ENCODE measurements at regions not wholly inside any gene's neighbourhood (a gene's known extent, or its start where the extent isn't known, plus 50 kb on each side); places are given as distances from the start of the nearest gene placed in this dataset.
"Not testable (repeated sequence)": the region's sequence is repeated elsewhere in the genome, so short reads cannot be mapped to it uniquely, and the experiment has no call there.

- no peak for DNase-seq
Measured at GRCh38 chr3:28575746-28576613, 227.4 kb upstream of the AZI2 start.

GRCh38 chr3:28576614-28577200 lies 228.1 kb upstream of the AZI2 start:
- no peak for DNase-seq

GRCh38 chr3:28577941-28578500 lies 229.4 kb upstream of the AZI2 start:
- no peak for DNase-seq

- DNase-seq, result no peak
Measured at GRCh38 chr3:28586325-28586724, 237.7 kb upstream of the AZI2 start.

- DNase-seq, result no peak
Measured at GRCh38 chr3:28587723-28588122, 239.1 kb upstream of the AZI2 start.

- DNase-seq, result no peak
Measured at GRCh38 chr3:28590216-28590615, 241.6 kb upstream of the AZI2 start.

GRCh38 chr3:28590860-28591259 lies 242.2 kb upstream of the AZI2 start:
- DNase-seq, result no peak

GRCh38 chr3:28595372-28595771 lies 246.7 kb upstream of the AZI2 start:
- DNase-seq, result no peak

- DNase-seq, result no peak
Measured at GRCh38 chr3:28597452-28597851, 248.8 kb upstream of the AZI2 start.

GRCh38 chr3:28598165-28598564 lies 249.5 kb upstream of the AZI2 start:
- no peak for DNase-seq

- DNase-seq, result no peak
Measured at GRCh38 chr3:28601291-28601690, 252.7 kb upstream of the AZI2 start.

GRCh38 chr3:28606283-28606682 lies 257.7 kb upstream of the AZI2 start:
- no peak for DNase-seq

- no peak for DNase-seq
Measured at GRCh38 chr3:28612232-28612631, 263.6 kb upstream of the AZI2 start.

- no peak for DNase-seq
Measured at GRCh38 chr3:28613511-28614106, 265.0 kb upstream of the AZI2 start.

GRCh38 chr3:28615071-28615470 lies 266.4 kb upstream of the AZI2 start:
- DNase-seq, result no peak

- no peak for DNase-seq
Measured at GRCh38 chr3:28615971-28616370, 267.3 kb upstream of the AZI2 start.

- no peak for DNase-seq
Measured at GRCh38 chr3:28617821-28618220, 269.2 kb upstream of the AZI2 start.

- no peak for DNase-seq
Measured at GRCh38 chr3:28623106-28623505, 274.5 kb upstream of the AZI2 start.

GRCh38 chr3:28624084-28624483 lies 275.5 kb upstream of the AZI2 start:
- DNase-seq, result no peak

- not testable (repeated sequence) for DNase-seq
Measured at GRCh38 chr3:28627843-28628242, 279.2 kb upstream of the AZI2 start.

GRCh38 chr3:28634019-28634418 lies 285.4 kb upstream of the AZI2 start:
- DNase-seq, result no peak

- DNase-seq, result no peak
Measured at GRCh38 chr3:28637742-28638141, 289.1 kb upstream of the AZI2 start.

- no peak for DNase-seq
Measured at GRCh38 chr3:28645149-28645548, 296.5 kb upstream of the AZI2 start.

GRCh38 chr3:28646435-28646834 lies 297.8 kb upstream of the AZI2 start:
- no peak for DNase-seq

Data from stimulated activated CD4-positive, alpha-beta T cell treated with anti-CD3 and anti-CD28 coated beads, Interleukin-4, amount 100 ng/mL, for 4 hours (primary cell).